ENCODE measurements at regions not wholly inside any gene's neighbourhood (a gene's known extent, or its start where the extent isn't known, plus 50 kb on each side); places are given as distances from the start of the nearest gene placed in this dataset.
A peak's percentile ranks its signal among the peaks of the same experiment; 100 is the strongest.

DNA sequence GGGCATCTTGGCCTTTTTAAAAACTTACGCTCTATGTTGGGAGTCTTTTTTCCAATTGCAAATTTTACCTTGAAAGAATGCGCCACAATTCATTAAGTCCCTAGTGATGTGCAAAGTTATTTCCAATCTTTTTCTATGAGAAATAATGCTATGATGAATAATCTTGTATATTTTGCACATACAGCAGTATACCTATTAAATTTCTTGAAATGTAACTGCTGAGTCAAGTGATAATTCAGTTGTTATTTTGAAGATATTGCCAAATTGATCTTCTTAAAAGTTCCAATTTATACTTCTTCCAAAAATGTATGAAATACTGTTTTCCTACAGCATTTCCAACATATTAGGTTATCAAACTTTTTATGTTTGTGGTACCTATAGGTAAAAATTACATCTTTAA lies 92.8 kb upstream of the PPP2R2B start:
- TF ChIP-seq, protein P1, sequence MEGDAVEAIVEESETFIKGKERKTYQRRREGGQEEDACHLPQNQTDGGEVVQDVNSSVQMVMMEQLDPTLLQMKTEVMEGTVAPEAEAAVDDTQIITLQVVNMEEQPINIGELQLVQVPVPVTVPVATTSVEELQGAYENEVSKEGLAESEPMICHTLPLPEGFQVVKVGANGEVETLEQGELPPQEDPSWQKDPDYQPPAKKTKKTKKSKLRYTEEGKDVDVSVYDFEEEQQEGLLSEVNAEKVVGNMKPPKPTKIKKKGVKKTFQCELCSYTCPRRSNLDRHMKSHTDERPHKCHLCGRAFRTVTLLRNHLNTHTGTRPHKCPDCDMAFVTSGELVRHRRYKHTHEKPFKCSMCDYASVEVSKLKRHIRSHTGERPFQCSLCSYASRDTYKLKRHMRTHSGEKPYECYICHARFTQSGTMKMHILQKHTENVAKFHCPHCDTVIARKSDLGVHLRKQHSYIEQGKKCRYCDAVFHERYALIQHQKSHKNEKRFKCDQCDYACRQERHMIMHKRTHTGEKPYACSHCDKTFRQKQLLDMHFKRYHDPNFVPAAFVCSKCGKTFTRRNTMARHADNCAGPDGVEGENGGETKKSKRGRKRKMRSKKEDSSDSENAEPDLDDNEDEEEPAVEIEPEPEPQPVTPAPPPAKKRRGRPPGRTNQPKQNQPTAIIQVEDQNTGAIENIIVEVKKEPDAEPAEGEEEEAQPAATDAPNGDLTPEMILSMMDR (IDR thresholded peaks at IDR 0.05; ENCODE audit: low read depth, low read length, missing control alignments) = no peak
- DNase-seq (ENCODE audit: low read depth) = no peak
- in situ Hi-C loops (cut with HindIII; ENCODE audit: low sequenced_read_pairs) = no loop called here
- H3K4me3 ChIP-seq (ENCODE audit: low read depth, low read length) = no peak overlapping the region

DNA sequence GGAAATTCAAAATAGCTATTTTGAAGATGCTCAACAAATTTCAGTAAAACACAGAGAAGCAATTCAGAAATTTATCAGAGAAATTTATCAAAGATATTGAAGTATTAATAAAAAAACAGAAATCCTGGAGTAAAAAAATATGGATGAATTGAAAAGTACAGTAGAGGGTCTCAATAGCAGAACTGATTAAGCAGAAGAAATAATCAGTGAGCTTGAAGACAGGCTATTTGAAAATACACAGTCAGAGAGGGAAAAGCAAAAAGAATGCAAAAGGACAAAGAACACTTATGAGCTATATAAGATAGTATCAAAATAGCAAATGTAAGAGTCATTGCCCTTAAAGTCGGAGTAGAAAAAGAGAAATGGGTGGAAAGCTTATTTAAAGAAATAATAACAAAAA lies 107.9 kb upstream of the PPP2R2B start:
- no peak overlapping the region for H3K4me3 ChIP-seq (ENCODE audit: low read depth, low read length)
- no peak for DNase-seq (ENCODE audit: low read depth)
- TF ChIP-seq, protein P1 (IDR thresholded peaks at IDR 0.05; ENCODE audit: low read depth, low read length, missing control alignments) = no peak
- in situ Hi-C loops (cut with HindIII; ENCODE audit: low sequenced_read_pairs) = no loop called here

DNA sequence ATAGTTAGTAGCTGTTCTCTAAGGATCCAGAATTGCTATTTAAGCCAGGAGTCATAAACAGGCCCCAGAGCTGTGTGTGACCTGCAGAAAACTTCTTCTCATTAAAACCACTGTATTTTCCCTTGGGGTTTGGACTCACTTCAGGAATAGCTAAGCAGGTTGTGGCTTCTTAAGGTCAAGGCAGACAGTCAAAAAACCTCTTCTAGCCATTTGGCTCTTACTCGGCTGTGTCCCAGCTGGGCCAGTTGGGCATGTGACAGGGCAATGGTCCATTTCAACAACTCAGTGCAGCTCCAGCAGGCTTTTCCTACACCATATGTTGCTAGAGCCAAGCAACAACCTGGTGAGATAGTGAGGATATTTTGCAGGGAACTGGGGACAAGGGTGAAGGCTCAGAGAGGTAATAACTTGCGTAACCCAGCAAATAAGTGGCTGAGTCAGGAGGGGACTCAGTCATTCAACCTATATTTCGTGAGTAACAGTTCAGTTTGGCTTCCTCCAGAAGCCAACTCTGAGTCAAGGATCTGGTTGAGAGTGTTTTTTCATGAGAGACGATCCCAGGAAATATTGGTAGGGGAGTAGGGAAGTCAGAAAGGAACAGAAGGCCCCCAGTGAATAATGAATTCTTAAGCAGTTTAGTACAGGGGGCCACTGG lies 115.4 kb upstream of the PPP2R2B start:
- TF ChIP-seq, protein P1 (IDR thresholded peaks at IDR 0.05; ENCODE audit: low read depth, low read length, missing control alignments) = no peak
- peak; percentile 26 for DNase-seq (ENCODE audit: low read depth)
- in situ Hi-C loops (cut with HindIII; ENCODE audit: low sequenced_read_pairs) = no loop called here
- H3K4me3 ChIP-seq (ENCODE audit: low read depth, low read length) = no peak overlapping the region

DNA sequence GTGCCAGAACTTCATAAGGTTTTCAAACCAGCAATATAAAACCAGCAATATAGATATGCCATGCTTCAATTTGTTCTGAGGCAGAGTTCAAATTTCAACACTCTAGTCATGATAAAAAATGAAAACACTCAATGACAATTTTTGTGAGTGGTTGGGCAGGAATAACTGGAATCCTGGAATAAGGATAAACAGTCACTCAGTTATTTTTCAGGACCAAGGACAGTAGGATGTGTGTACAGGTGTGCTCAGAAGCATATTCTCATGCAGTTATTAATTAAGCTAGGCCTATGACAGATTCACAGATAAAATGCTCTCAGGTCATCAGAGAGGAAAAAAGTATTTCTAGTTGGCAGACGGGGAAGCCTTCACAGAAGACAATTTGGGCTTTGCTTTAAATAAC lies 117.3 kb upstream of the PPP2R2B start:
- in situ Hi-C loops (cut with HindIII; ENCODE audit: low sequenced_read_pairs) = no loop called here
- no peak overlapping the region for H3K4me3 ChIP-seq (ENCODE audit: low read depth, low read length)

DNA sequence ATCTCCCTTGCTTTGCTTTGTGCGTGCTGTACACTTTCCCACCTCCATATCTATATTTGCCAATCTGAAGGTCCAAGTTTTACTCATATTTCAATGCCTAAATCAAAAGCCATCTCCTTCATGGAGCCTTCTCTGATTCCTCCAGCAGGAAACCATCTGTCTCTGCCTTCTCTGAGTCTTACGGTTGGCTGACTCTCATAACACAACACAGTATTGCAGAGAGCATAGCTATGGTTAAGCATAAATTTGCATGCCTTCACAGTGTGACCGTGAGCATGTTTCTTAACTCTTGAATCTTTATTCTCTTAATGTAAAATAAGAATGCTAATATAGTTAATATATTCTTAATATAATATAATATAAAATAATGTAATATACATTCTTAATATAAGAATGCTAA lies 136.8 kb upstream of the PPP2R2B start:
- in situ Hi-C loops (cut with HindIII; ENCODE audit: low sequenced_read_pairs) = no loop called here
- TF ChIP-seq, protein P1 (IDR thresholded peaks at IDR 0.05; ENCODE audit: low read depth, low read length, missing control alignments) = no peak
- DNase-seq (ENCODE audit: low read depth) = no peak
- no peak overlapping the region for H3K4me3 ChIP-seq (ENCODE audit: low read depth, low read length)

More for the DNA sequence above, 117.3 kb upstream of the PPP2R2B start:
- no peak for DNase-seq (ENCODE audit: low read depth)
- TF ChIP-seq, protein P1 (IDR thresholded peaks at IDR 0.05; ENCODE audit: low read depth, low read length, missing control alignments) = no peak

DNA sequence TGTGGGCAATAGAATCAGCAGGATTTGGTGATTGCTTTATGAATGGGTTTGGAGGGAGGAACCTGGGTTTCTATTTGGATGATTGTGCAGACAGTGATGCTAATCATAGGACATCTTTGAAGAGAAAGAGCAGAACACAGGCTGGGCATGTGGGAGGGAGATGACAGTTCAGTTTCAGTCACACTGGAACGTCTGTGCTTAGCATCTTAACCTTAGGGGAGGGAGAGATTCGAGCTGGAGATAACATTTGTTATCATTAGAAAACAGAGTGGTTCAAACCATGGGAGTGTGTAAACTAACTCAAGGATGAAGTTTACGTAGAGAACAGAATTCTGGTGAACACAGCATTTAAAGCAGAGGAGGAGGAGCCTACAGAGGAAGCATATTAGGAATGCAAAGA lies 138.6 kb upstream of the PPP2R2B start:
- no peak overlapping the region for H3K4me3 ChIP-seq (ENCODE audit: low read depth, low read length)
- in situ Hi-C loops (cut with HindIII; ENCODE audit: low sequenced_read_pairs) = no loop called here
- DNase-seq (ENCODE audit: low read depth) = no peak
- TF ChIP-seq, protein P1 (IDR thresholded peaks at IDR 0.05; ENCODE audit: low read depth, low read length, missing control alignments) = no peak
